ELF-1 (cell line): ENCODE measurements at regions not wholly inside any gene's neighbourhood (a gene's known extent, or its start where the extent isn't known, plus 50 kb on each side); places are given as distances from the start of the nearest gene placed in this dataset.
A peak's percentile ranks its signal among the peaks of the same experiment; 100 is the strongest.
"Not testable (repeated sequence)": the region's sequence is repeated elsewhere in the genome, so short reads cannot be mapped to it uniquely, and the experiment has no call there.

Experiments
- DNase-seq: peaks from one replicate; pipeline ENCODE4 v3.0.0-alpha.2; 2016; ENCODE audit warnings: low read depth, low spot score

DNA sequence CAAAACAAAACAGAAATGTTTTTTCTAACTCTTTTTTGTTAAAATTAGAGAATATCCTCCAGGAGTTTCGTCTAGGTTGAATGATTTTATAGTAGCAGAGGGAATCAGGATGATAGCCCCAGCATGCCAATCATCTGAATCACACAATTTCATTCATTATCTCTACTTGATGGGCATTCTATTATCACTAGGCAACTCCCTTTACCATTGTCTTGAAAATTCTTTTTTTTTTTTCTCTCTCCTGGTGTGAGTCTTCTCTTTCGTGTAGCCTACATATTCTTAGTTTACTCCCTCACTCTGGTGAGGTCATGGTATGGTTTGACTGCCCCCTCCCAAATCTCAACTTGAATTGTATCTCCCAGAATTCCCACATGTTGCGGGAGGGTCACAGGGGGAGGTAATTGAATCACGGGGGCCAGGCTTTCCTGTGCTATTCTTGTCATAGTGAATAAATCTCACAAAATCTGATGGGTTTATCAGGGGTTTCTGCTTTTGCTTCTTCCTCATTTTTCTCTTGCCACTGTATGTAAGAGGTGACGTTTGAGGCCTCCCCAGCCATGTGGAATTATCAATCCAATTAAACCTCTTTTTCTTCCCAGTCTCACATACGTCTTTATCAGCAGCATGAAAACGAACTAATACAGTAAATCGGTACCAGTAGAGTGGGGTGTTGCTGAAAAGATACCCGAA, 105.0 kb downstream of the OTUD1 start:
- DNase-seq, result no peak

DNA sequence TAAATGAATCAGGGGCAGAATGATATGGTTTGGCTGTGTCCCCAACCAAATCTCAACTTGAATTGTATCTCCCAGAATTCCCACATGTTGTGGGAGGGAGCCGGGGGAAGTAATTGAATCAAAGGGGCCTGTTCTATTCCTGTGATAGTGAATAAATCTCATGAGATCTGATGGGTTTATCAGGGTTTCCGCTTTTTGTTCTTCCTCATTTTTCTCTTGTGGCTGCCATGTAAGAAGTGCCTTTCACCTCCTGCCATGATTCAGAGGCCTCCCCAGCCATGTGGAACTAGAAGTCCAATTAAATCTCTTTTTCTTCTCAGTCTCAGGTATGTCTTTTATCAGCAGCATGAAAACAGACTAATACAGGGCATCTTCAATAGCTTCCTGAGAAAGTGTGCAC, 107.0 kb downstream of the OTUD1 start:
- not testable (repeated sequence) for DNase-seq

DNA sequence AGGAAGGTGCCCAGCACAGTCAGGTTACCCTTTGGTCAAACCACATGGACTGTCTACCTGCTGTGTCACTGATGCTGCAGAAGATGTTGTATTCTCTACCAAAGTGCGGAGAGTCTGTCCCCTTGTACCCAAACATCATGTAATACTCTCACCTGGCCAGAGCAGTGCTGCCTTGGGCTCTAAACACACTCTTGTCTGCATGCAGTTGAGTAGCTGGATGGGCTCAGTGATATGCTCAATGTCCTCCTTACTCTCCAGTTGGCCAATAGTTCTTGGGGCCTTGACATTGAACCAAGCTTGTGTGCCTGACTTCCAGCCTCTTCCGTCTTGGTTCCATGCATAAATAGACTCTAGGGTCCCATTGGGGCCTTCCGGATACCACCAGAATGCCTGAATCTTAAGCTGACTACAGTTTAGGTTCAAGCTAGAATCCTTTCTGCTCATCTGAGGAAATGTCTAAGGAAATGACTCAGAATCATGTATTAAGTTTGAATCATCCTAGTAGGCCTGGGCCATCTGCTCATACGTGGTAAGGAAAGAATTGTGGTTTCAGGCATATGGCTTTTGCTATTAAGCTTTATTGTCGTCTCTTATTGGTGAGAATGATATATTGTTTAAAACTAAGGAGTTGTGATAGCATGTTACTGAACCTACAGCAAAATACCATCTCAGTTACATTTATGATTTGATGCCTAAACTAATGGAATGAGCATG, 118.0 kb downstream of the OTUD1 start:
- DNase-seq, result no peak

DNA sequence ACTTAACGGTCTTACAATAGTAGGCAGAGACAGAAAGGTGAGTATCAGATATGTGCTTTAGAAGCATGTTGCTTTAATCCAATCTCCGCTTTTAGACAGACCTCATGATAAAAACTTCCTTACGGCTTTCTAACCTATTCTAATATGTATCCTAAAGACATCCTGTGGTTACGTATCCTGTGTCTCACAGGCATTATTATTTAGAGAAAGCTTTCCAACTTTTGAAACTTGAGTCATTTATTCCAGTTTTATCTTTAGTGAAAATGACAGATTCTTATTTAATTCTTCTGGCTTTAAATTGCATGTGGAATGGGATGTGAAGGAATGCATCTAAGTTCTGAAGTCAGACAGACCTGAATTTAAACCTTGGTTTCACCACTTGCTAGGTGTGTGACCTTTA, 118.9 kb downstream of the OTUD1 start:
- DNase-seq, result no peak

DNA sequence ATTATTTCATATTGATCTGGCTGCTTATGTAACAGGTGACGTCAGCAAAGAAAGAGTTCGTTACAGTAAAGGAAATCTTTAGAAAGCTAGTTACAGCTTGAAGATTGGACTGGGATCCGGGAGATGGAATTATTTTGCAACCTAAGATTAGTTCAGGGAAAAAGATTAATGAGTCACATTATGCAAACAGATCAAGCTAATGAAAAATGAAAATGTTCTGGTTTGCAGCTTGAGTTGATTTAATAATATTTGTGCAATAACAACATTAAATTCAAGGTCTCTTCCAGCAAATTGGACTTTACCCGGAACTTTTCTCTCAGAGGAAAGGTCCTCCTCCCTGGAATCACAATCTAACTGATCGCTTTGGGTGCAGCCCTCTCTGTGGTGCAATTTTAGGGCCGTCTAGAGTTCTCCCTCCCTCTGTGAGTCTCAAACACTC, 119.5 kb downstream of the OTUD1 start:
- DNase-seq, result no peak

DNA sequence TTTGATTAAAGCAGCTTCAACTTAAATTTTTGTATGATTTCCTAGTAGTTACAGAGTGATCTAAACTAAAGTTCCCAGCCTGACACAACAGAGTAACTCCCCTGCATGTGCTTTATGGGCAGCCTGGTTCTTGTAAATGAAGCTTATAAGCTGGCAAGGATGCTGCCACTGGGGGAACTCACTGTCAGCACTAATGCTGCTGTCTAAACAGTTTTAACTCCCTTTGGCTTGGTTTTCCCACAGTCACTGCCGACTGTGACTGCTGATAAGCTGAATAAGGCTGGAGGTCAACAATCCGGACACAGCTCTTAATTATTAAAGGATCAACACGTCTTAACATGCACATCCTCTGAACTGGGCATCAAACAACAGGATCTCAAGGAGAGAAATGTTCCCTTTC, 130.1 kb downstream of the OTUD1 start:
- DNase-seq, result no peak

DNA sequence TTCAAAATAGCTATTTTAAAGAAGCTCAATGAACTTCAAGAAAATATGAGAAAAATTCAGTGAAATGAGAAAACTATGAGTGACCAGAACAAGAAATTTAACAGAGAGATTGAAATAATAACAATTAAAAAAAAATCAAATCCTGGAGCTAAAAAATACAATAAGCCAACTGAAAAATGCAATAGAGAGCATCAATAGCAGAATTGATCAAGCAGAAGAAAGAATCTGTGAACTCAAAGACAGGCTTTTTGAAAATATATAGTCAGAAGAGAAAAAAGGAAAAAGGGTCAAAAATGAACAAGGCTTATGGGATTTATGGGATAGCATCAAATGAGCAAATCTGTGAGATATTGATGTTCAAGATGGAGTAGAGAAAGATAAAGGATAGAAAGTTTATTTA, 133.0 kb downstream of the OTUD1 start:
- no peak for DNase-seq

DNA sequence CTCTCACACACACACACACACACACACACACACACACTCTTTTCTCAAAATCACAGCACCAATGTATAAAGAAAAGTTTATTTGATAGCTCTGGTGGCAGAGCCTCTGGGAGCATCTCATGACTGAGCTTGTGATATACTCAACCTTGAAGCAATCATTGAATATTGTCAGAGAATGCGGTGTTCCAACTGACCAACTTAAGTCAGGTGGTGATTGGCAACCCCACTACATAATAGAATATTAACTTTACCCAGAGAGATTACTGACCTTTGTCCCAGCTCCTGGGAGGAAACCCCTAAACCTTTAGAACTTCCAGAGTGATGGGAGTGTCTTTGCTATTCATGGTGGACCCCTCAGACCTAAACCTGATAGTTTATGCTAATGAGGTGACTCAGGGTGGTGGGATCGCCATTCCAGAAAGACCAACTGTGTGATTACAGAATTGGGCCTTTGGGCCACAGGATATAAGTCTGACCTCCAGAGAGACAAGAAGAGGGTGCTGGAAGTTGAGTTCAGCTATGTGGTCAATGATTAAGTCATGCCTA, 143.1 kb downstream of the OTUD1 start:
- no peak for DNase-seq

DNA sequence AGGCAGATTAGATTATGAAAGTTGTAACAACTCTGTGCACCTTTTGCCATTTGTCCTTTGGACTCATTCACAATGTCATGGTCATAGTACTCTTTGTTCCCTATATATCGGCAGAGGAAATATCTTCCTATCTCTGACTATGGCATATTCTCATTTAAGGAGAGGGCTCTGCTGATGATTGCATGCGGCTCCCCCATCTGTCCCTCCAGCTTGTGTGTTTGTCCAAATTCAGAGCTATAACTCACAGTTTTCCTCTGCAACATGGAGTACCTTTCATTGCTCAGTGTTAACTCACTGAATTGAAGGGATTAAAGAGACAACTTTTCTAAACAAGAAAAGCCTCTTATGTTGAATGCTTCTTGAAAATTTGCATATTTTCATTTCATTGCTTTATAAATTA, 145.5 kb downstream of the OTUD1 start:
- DNase-seq, result no peak

DNA sequence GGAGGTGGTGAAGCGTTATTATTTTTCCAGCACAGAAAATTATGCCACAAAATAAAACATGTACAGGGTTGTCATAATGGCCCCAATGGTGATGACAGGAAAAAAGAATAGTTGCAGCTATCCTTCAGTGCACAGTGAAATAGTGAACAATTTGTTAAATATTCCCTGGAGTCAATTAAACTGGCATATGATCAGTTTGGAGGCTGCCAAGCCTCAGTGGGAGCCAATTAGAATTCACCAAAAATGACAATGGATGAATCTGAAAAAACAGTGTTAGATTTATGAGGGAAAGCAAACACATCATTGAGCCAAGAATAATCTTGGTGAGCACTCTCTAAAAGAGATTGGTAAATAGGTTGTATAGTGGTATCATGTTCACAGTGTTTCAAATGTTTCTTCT, 146.3 kb downstream of the OTUD1 start:
- DNase-seq, result no peak

DNA sequence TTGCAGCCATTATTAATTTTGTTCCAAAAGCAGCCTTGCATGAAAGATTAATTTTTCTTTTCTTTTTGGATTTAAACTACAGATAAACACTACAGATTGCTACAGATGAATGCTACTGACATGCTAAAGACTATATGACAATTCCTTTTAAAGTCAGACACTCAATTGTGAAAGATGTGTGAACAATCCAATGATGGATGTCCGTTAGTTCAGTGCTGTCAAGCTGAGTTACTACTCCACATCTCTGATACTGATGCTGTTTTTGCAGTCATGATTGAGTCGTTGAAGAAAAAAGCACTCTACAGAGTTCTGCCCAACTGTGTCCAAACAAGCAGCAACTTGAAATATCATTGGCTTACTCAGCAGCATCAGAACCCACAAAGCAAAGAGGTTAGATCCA, 146.8 kb downstream of the OTUD1 start:
- DNase-seq, result no peak

DNA sequence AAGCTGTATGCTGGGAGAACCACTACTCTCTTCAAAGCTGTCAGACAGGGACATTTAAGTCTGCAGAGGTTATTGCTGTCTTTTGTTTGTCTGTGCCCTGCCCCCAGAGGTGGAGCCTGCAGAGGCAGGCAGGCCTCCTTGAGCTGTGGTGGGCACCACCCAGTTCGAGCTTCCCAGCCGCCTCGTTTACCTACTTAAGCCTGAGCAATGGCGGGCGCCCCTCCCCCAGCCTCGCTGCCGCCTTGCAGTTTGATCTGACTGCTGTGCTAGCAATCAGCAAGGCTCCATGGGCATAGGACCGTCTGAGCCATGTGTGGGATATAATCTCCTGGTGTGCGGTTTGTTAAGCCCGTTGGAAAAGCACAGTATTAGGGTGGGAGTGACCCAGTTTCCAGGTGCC, 156.4 kb downstream of the OTUD1 start:
- DNase-seq, result not testable (repeated sequence)

DNA sequence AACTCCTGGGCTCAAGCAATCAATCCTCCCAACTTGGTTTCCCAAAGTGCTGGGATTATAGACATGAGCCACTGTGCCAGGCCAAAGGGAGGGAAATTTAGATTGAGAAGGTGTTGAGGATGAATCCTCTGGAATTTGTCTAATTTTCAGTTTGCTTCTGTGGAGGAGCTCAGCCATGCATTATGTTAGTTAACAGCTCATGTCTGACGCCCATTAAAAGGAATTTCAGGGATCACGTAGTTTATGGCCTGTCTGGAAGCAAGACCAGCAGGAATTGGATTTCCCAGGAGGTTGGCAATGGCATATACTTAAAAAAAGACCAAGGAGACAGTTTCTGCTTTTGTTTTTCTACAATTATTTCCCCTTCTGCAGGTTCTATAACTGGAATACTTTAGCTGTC, 165.7 kb downstream of the OTUD1 start:
- no peak for DNase-seq

DNA sequence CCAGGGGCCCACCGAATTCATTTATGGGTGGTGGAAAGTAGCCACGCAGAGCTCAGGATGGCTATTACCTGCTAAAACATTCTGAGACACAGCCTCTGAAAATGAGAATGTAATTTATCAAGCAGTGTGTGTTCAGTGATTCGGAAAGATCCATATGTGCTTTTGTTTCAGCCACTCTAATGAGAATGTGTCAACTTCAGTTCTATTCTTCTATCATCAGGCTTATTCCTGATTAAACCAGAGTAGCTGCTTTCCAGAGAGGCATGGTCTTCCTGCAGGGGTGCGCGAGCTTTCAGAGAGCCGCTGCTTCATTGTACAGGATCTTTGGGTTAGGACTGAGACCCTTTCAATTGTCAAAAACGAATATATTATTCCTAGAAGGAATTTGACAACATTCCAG, 167.6 kb downstream of the OTUD1 start:
- DNase-seq, result no peak

DNA sequence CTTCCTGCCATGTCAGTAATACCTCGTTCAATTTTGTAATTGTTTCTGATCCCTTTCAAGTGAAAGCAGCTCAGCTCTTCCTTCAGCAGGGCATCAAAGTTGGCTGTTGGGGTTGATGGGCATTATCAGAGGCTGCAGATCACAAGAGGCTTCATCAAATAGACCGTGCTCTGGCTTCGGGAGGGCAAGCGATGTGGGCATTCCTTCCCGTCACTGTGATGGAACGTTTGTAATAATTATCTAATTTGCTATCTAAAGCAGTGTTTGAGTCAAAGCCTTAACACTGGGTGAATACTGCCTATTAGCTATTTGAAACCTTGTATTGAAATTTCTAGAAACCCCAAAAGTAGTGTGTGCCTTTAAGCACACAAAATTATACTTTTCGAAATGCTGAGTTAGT, 170.1 kb downstream of the OTUD1 start:
- DNase-seq, result no peak

DNA sequence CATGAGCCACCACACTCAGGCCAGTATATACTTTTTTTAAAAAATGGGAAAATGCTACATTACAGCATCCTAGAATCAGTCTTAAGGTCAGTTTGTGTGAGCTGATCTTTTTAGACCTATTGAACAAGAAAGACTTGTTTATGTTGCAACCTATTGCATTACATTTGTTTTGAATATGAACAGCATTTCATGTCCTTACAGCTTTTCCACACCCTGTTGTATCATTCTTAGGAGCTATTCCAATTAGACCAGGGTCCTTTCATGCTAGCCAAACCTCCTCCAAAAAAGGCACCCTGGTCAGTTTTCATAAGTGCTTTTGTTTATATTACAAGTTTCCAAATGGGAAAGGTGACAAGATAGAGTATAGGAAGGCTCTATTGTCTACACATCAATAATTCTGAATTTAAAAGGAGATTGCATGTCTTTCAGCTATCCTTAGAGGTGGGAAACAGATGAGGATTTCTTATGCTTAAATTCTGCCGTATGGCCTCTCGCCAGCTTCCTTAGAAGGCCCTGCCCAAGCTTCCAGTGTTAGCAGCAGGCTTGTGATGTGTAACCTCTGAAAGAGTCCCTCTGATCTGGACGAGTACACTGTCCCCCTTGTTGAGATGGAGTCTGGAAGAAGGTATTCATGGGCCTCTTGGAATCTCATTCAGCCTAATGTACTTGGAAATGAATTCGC, 171.9 kb downstream of the OTUD1 start:
- no peak for DNase-seq

DNA sequence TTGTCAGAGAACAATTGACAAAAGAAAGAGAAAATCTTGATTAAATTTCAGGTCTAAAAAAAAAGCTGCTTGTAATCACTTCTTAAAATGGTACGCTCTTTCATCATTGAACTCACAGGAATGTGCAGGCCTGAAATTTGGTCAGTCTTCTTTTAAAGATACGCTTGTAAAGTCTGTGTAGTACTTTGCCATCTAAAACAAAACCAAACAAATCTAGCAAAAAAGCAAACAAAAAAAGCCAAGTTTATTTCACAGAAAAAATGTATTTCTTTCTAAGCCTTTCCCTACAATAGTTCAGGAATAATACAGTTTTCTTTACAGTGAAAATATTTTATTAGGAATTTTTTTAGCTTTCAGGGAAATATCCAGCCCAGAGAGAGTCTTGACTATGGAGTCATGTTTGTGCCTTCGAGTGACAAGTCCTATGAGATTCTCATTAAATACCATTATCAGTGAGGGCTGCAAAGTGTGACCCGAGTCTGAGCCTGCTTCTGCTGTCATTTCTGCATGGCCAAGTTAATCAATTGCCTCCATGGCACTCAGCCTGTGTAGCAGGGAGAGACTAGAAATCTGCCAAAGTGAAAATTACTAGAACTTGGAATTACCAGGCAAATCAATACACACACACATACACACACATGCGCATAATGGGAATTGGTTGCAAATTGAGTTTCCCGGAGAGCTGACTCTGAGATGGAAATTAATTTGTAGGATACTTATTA, 172.6 kb downstream of the OTUD1 start:
- no peak for DNase-seq

DNA sequence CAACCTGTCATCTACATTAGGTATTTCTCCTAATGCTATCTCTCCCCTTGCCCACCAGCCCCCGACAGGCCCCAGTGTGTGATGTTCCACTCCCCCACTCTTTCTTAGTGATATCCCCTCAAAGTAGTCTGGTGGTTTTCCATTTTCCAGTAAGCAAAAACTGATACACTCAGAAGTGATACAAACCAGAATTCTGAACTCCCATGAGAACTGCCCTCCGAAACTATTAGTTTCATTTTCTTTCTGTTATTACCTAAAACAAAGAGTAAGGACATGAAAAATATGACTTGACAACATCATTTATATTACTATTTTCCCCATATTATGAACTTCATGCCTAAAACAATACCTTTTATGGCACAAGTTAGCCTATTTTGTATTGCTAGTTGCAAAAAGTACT, 175.0 kb downstream of the OTUD1 start:
- no peak for DNase-seq

DNA sequence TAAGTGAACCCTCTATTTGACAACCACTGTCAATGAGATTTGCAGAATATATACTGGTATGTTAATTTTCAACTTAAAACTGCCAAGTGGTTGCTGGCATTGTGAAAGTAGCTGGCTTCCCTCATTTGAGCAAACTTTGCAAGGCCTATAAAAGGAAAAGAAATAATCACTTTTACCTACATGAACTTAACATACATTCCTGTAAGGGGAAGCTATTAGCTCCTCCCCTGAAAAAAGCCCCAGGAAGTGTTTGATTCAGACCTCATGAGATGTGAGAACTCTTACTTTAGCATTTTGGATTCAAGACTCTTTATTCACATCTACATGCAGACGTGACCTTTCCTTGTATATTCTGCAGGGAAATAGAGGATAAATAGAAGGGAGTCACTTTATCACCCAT, 175.6 kb downstream of the OTUD1 start:
- no peak for DNase-seq

DNA sequence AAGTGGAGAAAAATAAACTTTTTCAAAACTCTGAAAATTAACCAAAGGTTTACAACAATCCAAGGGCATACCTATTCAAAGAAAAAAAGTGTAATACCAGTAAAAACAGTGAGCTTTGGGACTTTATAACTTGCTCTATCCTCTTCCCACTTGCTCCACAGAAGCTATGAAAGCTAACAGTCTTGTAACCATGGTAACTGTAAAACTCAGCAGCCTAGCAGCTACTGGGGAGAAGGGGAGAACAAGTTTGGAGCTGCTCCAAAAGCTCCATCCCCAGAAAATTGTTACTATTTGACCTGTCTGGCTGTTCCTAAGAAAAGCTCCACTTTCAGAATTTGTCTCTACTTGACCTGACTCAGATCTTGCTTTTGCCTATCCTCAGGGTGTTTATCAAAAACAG, 191.5 kb downstream of the OTUD1 start:
- DNase-seq, result no peak

DNA sequence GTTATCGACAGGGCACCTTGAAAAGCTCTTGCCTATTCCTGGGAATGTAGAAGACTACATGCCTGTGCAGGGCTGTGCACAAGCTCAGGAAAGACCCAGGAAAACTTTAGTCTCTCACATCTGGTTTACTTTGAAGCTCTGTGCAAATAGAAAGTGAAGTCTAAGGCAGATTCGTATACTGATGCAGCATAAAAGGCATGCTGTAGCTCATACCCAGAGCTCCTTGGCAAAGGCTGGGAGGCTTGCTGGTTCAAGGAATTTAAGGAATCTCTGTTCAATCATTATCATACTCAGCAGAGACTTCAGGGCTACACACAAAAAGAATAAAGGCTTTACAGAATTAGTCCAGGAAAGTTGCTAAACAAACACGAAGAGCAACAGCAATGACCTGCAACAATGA, 192.0 kb downstream of the OTUD1 start:
- DNase-seq, result peak; percentile 1
